Liver (tissue), 8 donors: ENCODE measurements at regions not wholly inside any gene's neighbourhood (a gene's known extent, or its start where the extent isn't known, plus 50 kb on each side); places are given as distances from the start of the nearest gene placed in this dataset.

Experiments
- DNase-seq: peaks from one replicate; pipeline ENCODE4 v3.0.0-alpha.2; 2017; ENCODE audit warnings: low spot score
- H3K27ac ChIP-seq, 2 donors: one replicate each; pipeline ENCODE4 v1.7.0; 2013; ENCODE audit warnings: inconsistent platforms in 2 of 2, low read length in 2 of 2, control low read depth in 1 of 2, low read depth in 1 of 2, mild to moderate bottlenecking in 1 of 2
- H3K27me3 ChIP-seq, 4 donors: one replicate each; pipeline versions ENCODE4 v1.6.1 to v1.7.0; 2013; ENCODE audit warnings: low read length in 3 of 4, inconsistent platforms in 1 of 4, mild to moderate bottlenecking in 1 of 4, moderate library complexity in 1 of 4; ENCODE audit not compliant: control insufficient read depth in 4 of 4, insufficient read depth in 4 of 4
- H3K36me3 ChIP-seq, 4 donors: one replicate each; pipeline versions ENCODE4 v1.6.1 to v1.7.0; 2013; ENCODE audit warnings: low read length in 3 of 4, mild to moderate bottlenecking in 3 of 4, low read depth in 1 of 4, moderate library complexity in 1 of 4; ENCODE audit not compliant: control insufficient read depth in 4 of 4, insufficient read depth in 3 of 4
- H3K4me1 ChIP-seq, 4 donors: one replicate each; pipeline versions ENCODE4 v1.6.1 to v1.7.0; 2013; ENCODE audit warnings: low read length in 3 of 4, mild to moderate bottlenecking in 3 of 4, moderate library complexity in 1 of 4; ENCODE audit not compliant: control insufficient read depth in 4 of 4, insufficient read depth in 4 of 4
- H3K4me3 ChIP-seq, 3 donors: one replicate each; pipeline versions ENCODE4 v1.6.1 to v1.7.0; 2013; ENCODE audit warnings: low read length in 3 of 3, control low read depth in 1 of 3, low read depth in 1 of 3, mild to moderate bottlenecking in 1 of 3
- H3K9ac ChIP-seq, 2 donors: one replicate each; pipeline ENCODE4 v1.7.0; 2013; ENCODE audit warnings: low read length in 2 of 2, mild to moderate bottlenecking in 2 of 2, moderate library complexity in 2 of 2, control low read depth in 1 of 2, low read depth in 1 of 2
- H3K9me3 ChIP-seq, 4 donors: one replicate each; pipeline versions ENCODE4 v1.6.1 to v1.7.0; 2013; ENCODE audit warnings: low read length in 3 of 4; ENCODE audit not compliant: control insufficient read depth in 4 of 4
- ATF3 ChIP-seq: IDR thresholded peaks from 2 replicates; pipeline ENCODE4 v1.6.1; 2016; ENCODE audit warnings: antibody characterized with exemption
- CTCF ChIP-seq: fragments of 150-350 bp; IDR thresholded peaks from 2 replicates; pipeline ENCODE4 v1.5.1; 2017; ENCODE audit warnings: improper control_type of control experiment, low read depth, low read length; ENCODE audit not compliant: missing input control
- EGR1 ChIP-seq, 2 donors: IDR thresholded peaks; 2 replicates each; pipeline ENCODE4 v1.6.1; 2016 to 2018; ENCODE audit warnings: antibody characterized with exemption in 2 of 2, low read depth in 2 of 2
- FOXA1 ChIP-seq: IDR thresholded peaks from 2 replicates; pipeline ENCODE4 v1.6.1; 2016; ENCODE audit warnings: antibody characterized with exemption
- FOXA2 ChIP-seq: IDR thresholded peaks from 2 replicates; pipeline ENCODE4 v1.6.1; 2016; ENCODE audit warnings: antibody characterized with exemption
- GABPA ChIP-seq, 2 donors: IDR thresholded peaks in 1 of 2; conservative IDR thresholded peaks in 1 of 2; 2 replicates each; pipeline ENCODE4 v1.6.1; 2016; ENCODE audit warnings: antibody characterized with exemption in 2 of 2, mild to moderate bottlenecking in 1 of 2, moderate library complexity in 1 of 2
- HNF4A ChIP-seq, 2 donors: conservative IDR thresholded peaks; 2 replicates each; pipeline ENCODE4 v1.6.1; 2016; ENCODE audit warnings: antibody characterized with exemption in 2 of 2, mild to moderate bottlenecking in 2 of 2
- HNF4G ChIP-seq: IDR thresholded peaks from 2 replicates; pipeline ENCODE4 v1.6.1; 2016; ENCODE audit warnings: antibody characterized with exemption
- JUND ChIP-seq, 2 donors: IDR thresholded peaks; 2 replicates each; pipeline ENCODE4 v1.6.1; 2016; ENCODE audit warnings: antibody characterized with exemption in 2 of 2
- NR2F2 ChIP-seq: IDR thresholded peaks from 2 replicates; pipeline ENCODE4 v1.6.1; 2016; ENCODE audit warnings: antibody characterized with exemption
- RAD21 ChIP-seq, 2 donors: IDR thresholded peaks; 2 replicates each; pipeline ENCODE4 v1.6.1; 2016; ENCODE audit warnings: antibody characterized with exemption in 2 of 2, mild to moderate bottlenecking in 2 of 2
- REST ChIP-seq: IDR thresholded peaks from 2 replicates; pipeline ENCODE4 v1.6.1; 2016; ENCODE audit warnings: antibody characterized with exemption, mild to moderate bottlenecking
- RXRA ChIP-seq, 2 donors: IDR thresholded peaks; 2 replicates each; pipeline ENCODE4 v1.6.1; 2017 to 2018; ENCODE audit warnings: antibody characterized with exemption in 2 of 2, mild to moderate bottlenecking in 1 of 2
- SP1 ChIP-seq: IDR thresholded peaks from 2 replicates; pipeline ENCODE4 v1.6.1; 2018; ENCODE audit warnings: antibody characterized with exemption, mild to moderate bottlenecking
- TAF1 ChIP-seq: conservative IDR thresholded peaks from 2 replicates; pipeline ENCODE4 v1.6.1; 2016; ENCODE audit warnings: antibody characterized with exemption, mild to moderate bottlenecking
- YY1 ChIP-seq: IDR thresholded peaks from 2 replicates; pipeline ENCODE4 v1.6.1; 2016; ENCODE audit warnings: antibody characterized with exemption, mild to moderate bottlenecking
- ZBTB33 ChIP-seq: IDR thresholded peaks from 2 replicates; pipeline ENCODE4 v1.6.1; 2016; ENCODE audit warnings: antibody characterized with exemption
- WGBS: extraction: QIAGEN DNeasy Blood & Tissue Kit; methylation state at CpG from one replicate; pipeline ENCODE4 v1.1.7; 2013; 5-methylcytosine and 5-hydroxymethylcytosine counted together
- TF ChIP-seq, protein P1 (sequence below): IDR thresholded peaks from 2 replicates; pipeline ENCODE4 v1.6.1; 2016; ENCODE audit warnings: antibody characterized with exemption
- donor health status: healthy.
- donor health status: healthy.
- donor health status: healthy.
- donor health status: healthy.
- donor health status: healthy.

GRCh38 chr9:31821583-31821982 lies 562.9 kb upstream of the ACO1 start (continued):
- TF ChIP-seq REST: no peak
- TF ChIP-seq FOXA1: no peak

DNA sequence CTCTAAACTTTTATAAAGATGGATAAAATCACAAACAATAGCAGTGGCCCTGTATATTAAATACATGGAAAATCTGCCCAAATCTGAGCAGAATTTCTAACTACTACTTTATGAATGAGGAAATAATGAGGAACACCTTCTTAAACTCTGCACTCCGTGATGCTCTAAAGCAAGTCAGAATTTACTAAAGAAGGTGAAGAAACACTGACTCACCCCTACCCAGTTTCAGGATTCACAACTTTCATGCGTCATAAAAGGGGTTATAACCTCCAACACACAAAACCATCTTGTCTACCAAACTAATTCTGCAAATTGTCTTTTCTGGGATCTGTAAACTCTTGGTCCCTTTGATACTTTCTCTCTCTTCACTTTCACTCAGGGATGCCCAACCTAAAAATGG lies 561.1 kb upstream of the ACO1 start:
- Histone ChIP-seq H3K27me3 (peaks cover 0 to 3% (median 0%) of the 10 kb centered on the region in 4 donors), H3K4me3 (no peak overlapping the region), H3K4me1 (peaks cover 0 to 14% (median 3%) of the 10 kb centered on the region in 4 donors), H3K9ac (no peak overlapping the region), H3K9me3 (no peaks in the 10 kb centered on the region), H3K27ac (no peak overlapping the region), H3K36me3 (no peaks in the 10 kb centered on the region)
- TF ChIP-seq RXRA (IDR thresholded peaks at IDR 0.05) (no peak), ZBTB33 (no peak), FOXA1 (no peak)
- no peak for DNase-seq
- WGBS: 86% methylated on average over 2 of the region's 2 CpGs

- peaks cover 0 to 13% (median 3%) of the 10 kb centered on the region in 4 donors for H3K4me1 ChIP-seq
- 18% methylated on average over 2 of the region's 2 CpGs for WGBS
- H3K27ac ChIP-seq: peak overlapping the region in 1 of 2 donors; percentile 13
- H3K9me3 ChIP-seq: no peaks in the 10 kb centered on the region
- H3K36me3 ChIP-seq: no peaks in the 10 kb centered on the region
- H3K27me3 ChIP-seq: peaks cover 0 to 3% (median 0%) of the 10 kb centered on the region in 4 donors
- DNase-seq: no peak
- H3K4me3 ChIP-seq: no peak overlapping the region
- no peak overlapping the region for H3K9ac ChIP-seq
- TF ChIP-seq NR2F2 (no peak), EGR1 (IDR thresholded peaks at IDR 0.05; ENCODE audit: low read depth in 2 of 2) (peak in 1 of 2 donors; percentile 71), GABPA (IDR thresholded peaks at IDR 0.05 in 1 of 2, conservative IDR thresholded peaks at IDR 0.05 in 1 of 2) (peak in 1 of 2 donors; percentile 26), REST (peak; percentile 43), RXRA (IDR thresholded peaks at IDR 0.05) (peak; percentile 33 to 93), JUND (IDR thresholded peaks at IDR 0.05) (peak in 1 of 2 donors; percentile 84), ATF3 (no peak), YY1 (peak; percentile 67), CTCF (no peak), RAD21 (IDR thresholded peaks at IDR 0.05) (peak in 1 of 2 donors; percentile 51), FOXA2 (peak; percentile 97), SP1 (peak; percentile 19), TAF1 (no peak), FOXA1 (peak; percentile 94), HNF4A (conservative IDR thresholded peaks at IDR 0.05) (peak; percentile 56 to 91), HNF4G (no peak)
- TF ChIP-seq, protein P1, sequence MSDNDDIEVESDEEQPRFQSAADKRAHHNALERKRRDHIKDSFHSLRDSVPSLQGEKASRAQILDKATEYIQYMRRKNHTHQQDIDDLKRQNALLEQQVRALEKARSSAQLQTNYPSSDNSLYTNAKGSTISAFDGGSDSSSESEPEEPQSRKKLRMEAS: peak; percentile 77
Measured at GRCh38 chr9:31824860-31825259, 559.6 kb upstream of the ACO1 start.
